ENCODE measurements at regions not wholly inside any gene's neighbourhood (a gene's known extent, or its start where the extent isn't known, plus 50 kb on each side); places are given as distances from the start of the nearest gene placed in this dataset.
"Not testable (repeated sequence)": the region's sequence is repeated elsewhere in the genome, so short reads cannot be mapped to it uniquely, and the experiment has no call there.

DNA sequence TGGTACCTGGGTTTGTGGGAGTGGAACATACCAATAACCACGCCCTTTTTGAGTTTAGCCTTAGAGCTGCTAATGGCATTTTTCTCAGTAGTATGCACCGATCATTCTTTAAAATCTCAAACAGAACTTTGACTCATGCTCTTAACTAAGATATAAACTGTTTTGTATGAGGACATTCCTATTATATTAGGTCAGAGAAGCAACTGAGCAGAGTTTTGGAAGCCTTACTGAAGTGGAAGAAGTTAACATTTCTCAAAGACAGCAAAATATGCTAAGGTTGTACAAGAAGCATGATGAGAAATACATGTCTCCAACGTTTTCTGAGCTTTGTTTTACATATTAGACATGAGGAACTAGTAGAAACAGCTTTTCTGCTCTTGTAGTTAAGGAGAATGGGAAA lies 819.2 kb downstream of the FSCB start:
- H3K4me3 Mint-ChIP-seq: no peak overlapping the region
- no peak overlapping the region for H3K27ac Mint-ChIP-seq
- H3K4me1 Mint-ChIP-seq: no peaks in the 10 kb centered on the region
- no peaks in the 10 kb centered on the region for H3K36me3 Mint-ChIP-seq (ENCODE audit: low read depth)
- no peaks in the 10 kb centered on the region for H3K27me3 Mint-ChIP-seq
- no peak for ATAC-seq
- DNase-seq: no peak
- peaks cover 14% of the 10 kb centered on the region for H3K9me3 Mint-ChIP-seq

DNA sequence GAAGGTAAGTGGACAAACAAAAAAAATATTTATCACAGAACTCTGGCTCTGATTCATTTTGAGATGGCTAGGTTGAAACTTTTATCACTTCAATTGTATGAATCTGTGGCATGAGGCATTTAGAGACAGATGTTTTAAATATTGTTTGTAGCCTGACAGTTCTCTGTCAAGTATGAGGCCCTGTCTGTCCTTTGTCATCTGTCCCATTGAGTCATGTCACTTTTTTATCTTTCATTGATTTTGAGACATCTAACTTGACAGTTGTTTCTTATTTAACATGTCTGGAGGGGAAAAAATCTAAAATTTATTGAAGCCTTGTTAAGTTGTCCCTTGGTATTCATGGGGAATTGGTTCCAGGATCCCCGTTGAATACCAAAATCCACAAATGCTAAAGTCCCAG lies 829.5 kb downstream of the FSCB start:
- ATAC-seq (no peak), DNase-seq (no peak)
- H3K9me3 Mint-ChIP-seq: peaks cover 10% of the 10 kb centered on the region
- no peak overlapping the region for H3K27ac Mint-ChIP-seq
- no peaks in the 10 kb centered on the region for H3K27me3 Mint-ChIP-seq
- no peak overlapping the region for H3K4me3 Mint-ChIP-seq
- H3K4me1 Mint-ChIP-seq: no peaks in the 10 kb centered on the region
- no peaks in the 10 kb centered on the region for H3K36me3 Mint-ChIP-seq (ENCODE audit: low read depth)

DNA sequence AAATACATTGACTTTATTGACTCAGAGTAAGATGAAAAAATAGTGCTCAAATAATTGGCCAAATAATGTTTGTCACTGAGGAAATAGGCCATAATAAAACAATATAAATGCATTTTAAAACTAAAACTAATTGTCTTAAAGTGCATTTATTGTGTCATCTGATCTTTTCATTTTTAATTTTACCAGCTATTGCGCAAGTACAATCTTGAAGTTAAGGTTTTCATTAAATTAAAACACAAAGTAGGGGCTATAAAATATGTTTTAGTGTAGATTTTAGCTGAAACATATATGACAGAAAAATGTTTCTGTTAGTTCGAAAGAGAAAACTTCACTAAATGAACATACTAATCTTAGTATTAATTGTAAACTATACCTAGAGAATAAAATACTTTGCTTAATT lies 832.8 kb downstream of the FSCB start:
- no peak for DNase-seq
- H3K4me1 Mint-ChIP-seq: no peaks in the 10 kb centered on the region
- peaks cover 10% of the 10 kb centered on the region for H3K9me3 Mint-ChIP-seq
- no peak overlapping the region for H3K27ac Mint-ChIP-seq
- no peak overlapping the region for H3K4me3 Mint-ChIP-seq
- no peak for ATAC-seq
- H3K36me3 Mint-ChIP-seq (ENCODE audit: low read depth): no peaks in the 10 kb centered on the region
- no peaks in the 10 kb centered on the region for H3K27me3 Mint-ChIP-seq

DNA sequence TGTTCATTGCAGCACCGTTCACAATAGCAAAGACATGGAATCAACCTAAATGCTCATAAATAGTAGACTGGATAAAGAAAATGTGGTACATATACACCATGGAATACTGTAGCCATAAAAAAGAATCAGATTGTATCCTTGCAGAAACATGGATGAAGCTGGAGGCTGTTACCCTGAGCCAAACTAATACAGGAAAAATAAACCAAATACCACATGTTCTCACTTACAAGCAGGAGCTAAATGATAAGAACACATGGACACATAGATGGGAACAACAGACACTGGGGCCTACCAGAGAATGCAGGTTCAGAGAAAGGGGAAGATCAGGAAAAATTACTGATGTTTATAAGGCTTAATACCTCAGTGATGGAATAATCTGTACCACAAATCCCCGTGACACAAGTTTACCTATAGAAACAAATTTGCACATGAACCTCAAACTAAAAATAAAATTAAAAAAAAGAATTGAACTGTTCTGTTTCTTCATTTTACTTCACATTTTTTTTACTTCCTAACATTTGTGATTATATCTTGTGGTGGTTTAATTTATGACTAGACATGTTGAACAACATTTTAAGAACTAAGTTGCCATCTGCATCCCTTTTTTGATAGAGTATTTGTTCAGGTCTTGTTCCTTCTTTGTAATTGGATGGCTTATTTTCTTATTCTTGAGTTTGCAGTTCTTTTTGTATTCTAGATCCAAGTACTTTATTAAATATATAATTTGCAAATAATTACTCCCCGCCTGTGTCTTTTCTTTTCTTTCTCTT lies 835.2 kb downstream of the FSCB start:
- DNase-seq (no peak), ATAC-seq (no peak)
- Mint-ChIP-seq H3K4me3 (no peak overlapping the region), H3K4me1 (no peaks in the 10 kb centered on the region), H3K27ac (no peak overlapping the region), H3K27me3 (no peaks in the 10 kb centered on the region), H3K9me3 (peaks cover 10% of the 10 kb centered on the region), H3K36me3 (ENCODE audit: low read depth) (no peaks in the 10 kb centered on the region)

DNA sequence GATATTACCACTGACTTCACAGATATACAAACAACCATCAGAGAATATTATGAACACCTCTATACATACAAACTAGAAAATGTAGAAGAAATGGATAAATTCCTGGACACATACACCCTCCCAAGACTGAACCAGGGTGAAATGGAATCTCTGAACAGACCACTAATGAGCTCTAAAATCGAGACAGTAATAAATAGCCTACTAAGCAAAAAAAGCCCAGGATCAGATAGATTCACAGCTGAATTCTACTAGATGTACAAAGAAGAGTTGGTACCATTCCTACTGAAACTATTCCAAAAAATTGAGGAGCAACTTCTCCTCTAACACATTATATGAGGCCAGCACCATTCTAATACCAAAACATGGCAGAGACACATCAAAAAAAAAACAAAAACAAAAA lies 837.7 kb downstream of the FSCB start:
- peaks cover 11% of the 10 kb centered on the region for H3K9me3 Mint-ChIP-seq
- H3K27me3 Mint-ChIP-seq: no peaks in the 10 kb centered on the region
- no peaks in the 10 kb centered on the region for H3K4me1 Mint-ChIP-seq
- H3K27ac Mint-ChIP-seq: no peak overlapping the region
- ATAC-seq (no peak), DNase-seq (no peak)
- no peaks in the 10 kb centered on the region for H3K36me3 Mint-ChIP-seq (ENCODE audit: low read depth)
- no peak overlapping the region for H3K4me3 Mint-ChIP-seq

DNA sequence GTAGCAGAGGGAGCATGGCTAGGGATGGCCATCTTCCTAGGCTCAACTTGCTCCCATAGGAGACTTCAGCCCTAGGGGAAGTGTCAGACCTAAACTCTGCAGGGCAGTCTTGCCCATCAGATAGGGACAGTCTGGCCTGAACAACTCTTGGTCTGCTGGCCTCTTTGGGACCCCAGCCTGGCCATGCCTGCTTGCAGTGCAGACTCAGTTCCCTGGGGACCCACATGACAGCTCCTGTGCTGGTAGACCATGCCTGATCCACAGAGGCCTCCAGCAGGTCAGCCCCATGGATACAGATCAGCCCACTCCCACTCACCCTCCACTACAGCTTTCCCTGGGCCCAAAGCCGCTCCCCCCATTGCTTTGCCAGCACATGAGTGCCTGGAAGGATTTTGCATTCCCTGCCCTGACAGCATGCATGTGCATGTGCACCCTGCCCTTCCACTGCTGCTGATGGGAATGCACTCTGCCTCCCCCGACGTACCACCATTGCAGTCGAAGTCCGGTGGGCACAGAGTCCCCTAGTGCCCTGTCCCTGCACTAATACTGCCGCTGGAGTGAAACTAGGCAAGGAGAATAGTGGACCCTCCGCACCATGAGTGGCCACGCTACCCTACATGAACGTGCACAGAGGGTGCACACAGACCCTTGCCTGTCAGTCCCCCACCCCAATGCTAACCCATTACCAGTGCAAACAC lies 841.4 kb downstream of the FSCB start:
- ATAC-seq: no peak
- peaks cover 11% of the 10 kb centered on the region for H3K9me3 Mint-ChIP-seq
- H3K36me3 Mint-ChIP-seq (ENCODE audit: low read depth): no peaks in the 10 kb centered on the region
- DNase-seq: no peak
- no peaks in the 10 kb centered on the region for H3K4me1 Mint-ChIP-seq
- no peak overlapping the region for H3K27ac Mint-ChIP-seq
- H3K27me3 Mint-ChIP-seq: no peaks in the 10 kb centered on the region
- H3K4me3 Mint-ChIP-seq: no peak overlapping the region

DNA sequence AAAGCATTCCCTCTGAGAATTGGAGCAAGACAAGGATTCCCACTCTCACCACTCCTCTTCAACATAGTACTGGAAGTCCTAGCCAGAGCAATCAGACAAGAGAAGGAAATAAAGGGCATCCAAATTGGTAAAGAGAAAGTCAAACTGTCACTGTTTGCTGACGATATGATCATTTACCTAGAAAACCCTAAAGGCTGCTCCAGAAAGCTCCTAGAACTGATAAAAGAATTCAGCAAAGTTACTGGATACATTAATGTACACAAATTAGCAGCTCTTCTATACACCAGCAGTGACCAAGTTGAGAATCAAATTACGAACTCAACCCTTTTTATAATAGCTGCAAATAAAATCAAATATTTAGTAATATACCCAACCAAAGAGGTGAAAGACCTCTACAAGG lies 851.9 kb downstream of the FSCB start:
- peaks cover 49% of the 10 kb centered on the region for H3K9me3 Mint-ChIP-seq
- H3K27me3 Mint-ChIP-seq; H3K27ac Mint-ChIP-seq; H3K36me3 Mint-ChIP-seq (ENCODE audit: low read depth); ATAC-seq; H3K4me1 Mint-ChIP-seq; DNase-seq; H3K4me3 Mint-ChIP-seq: not testable (repeated sequence)

DNA sequence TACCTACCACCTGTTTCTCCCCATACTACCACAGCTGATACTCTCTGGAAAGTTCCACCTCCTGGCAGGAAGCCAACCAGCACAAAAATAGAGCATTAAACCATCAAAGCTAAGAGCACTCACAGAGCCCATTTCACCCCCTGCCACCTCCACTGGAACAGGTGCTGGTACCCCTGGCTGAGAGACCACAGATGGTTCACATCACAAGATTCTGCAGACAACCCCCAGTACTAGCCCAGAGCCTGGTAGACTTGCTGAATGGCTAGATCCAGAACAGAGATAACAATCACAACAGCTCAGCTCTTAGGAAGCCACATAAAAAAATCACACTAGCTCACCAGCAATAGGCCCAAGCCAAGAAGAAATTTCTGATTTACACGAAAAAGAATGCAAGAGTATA lies 855.2 kb downstream of the FSCB start:
- H3K27ac Mint-ChIP-seq: no peak overlapping the region
- no peaks in the 10 kb centered on the region for H3K36me3 Mint-ChIP-seq (ENCODE audit: low read depth)
- ATAC-seq: no peak
- H3K27me3 Mint-ChIP-seq: no peaks in the 10 kb centered on the region
- no peaks in the 10 kb centered on the region for H3K4me1 Mint-ChIP-seq
- no peak for DNase-seq
- H3K9me3 Mint-ChIP-seq: peaks cover 60% of the 10 kb centered on the region
- no peak overlapping the region for H3K4me3 Mint-ChIP-seq

DNA sequence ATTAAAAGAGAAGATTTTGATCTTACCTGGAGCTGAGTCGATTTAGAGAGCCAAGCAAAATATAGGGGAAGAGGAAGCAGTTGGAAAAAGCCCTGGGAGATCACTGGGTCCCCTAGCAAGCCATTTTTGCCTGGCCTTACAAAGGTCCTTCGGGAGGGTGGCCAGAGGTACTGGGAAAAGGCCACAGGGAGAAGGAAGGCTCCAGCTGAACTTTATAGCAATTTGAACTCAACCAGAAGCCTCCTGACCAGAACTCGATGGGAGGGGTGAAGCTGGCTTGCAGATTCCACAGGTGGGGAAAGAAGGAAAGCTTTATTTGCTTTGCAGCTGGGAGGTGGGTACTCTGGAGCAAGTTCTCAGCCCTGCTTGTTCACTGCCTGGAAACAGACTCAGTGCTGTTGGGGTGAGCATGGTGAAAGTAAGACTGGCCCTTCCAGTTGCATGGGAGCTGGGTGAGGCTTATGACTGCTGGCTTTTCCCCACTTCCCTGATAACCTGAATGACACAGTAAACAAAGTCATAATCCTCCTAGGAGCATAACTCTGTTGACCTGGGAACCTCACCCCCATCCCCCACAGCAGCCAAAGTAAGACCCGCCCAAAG lies 855.8 kb downstream of the FSCB start:
- Mint-ChIP-seq H3K27ac (no peak overlapping the region), H3K27me3 (no peaks in the 10 kb centered on the region), H3K9me3 (peaks cover 55% of the 10 kb centered on the region), H3K4me1 (no peaks in the 10 kb centered on the region), H3K4me3 (no peak overlapping the region), H3K36me3 (ENCODE audit: low read depth) (no peaks in the 10 kb centered on the region)
- ATAC-seq (no peak), DNase-seq (no peak)

DNA sequence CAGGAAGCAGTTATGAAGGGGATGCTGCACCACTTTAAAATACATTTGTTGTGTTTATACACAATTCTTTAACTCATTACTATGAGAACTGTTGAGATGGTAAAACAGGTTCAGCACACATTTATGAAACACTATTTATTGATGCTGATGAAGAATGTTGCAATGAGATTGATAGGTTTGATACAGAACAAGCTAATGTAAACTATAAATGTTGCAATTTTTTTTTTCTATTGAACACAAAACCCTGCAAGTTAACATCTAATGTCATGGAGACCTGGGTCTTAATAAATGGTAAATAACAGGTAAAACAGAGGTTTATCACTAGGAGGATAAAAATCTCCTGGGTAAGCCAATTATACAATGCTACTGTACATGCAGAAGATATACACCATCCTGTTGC lies 857.6 kb downstream of the FSCB start:
- H3K27me3 Mint-ChIP-seq: no peaks in the 10 kb centered on the region
- no peak for ATAC-seq
- no peak overlapping the region for H3K4me3 Mint-ChIP-seq
- H3K36me3 Mint-ChIP-seq (ENCODE audit: low read depth): no peaks in the 10 kb centered on the region
- DNase-seq: no peak
- H3K9me3 Mint-ChIP-seq: peaks cover 49% of the 10 kb centered on the region
- H3K4me1 Mint-ChIP-seq: no peaks in the 10 kb centered on the region
- no peak overlapping the region for H3K27ac Mint-ChIP-seq

DNA sequence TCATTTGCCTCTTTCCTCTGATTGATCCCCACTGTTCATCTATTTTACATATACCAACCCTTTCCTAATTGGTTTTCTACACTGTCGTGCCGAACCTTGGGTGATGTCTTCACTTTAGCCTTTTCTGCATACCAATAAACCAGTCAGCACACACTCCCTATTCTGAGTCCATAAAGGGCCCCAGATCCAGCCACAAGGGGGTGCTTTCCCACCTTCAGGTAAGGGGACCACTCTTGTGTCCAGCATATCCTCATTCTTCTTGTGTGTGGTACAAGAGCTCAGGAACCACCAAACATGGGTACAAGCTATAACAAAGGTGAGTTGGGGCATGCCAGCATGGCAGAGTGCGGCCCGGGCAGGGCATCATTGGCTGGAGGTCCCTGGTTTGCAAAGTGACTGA lies 859.8 kb downstream of the FSCB start:
- no peaks in the 10 kb centered on the region for H3K4me1 Mint-ChIP-seq
- DNase-seq (no peak), ATAC-seq (no peak)
- no peaks in the 10 kb centered on the region for H3K36me3 Mint-ChIP-seq (ENCODE audit: low read depth)
- no peaks in the 10 kb centered on the region for H3K27me3 Mint-ChIP-seq
- no peak overlapping the region for H3K27ac Mint-ChIP-seq
- no peak overlapping the region for H3K4me3 Mint-ChIP-seq
- H3K9me3 Mint-ChIP-seq: peaks cover 36% of the 10 kb centered on the region

DNA sequence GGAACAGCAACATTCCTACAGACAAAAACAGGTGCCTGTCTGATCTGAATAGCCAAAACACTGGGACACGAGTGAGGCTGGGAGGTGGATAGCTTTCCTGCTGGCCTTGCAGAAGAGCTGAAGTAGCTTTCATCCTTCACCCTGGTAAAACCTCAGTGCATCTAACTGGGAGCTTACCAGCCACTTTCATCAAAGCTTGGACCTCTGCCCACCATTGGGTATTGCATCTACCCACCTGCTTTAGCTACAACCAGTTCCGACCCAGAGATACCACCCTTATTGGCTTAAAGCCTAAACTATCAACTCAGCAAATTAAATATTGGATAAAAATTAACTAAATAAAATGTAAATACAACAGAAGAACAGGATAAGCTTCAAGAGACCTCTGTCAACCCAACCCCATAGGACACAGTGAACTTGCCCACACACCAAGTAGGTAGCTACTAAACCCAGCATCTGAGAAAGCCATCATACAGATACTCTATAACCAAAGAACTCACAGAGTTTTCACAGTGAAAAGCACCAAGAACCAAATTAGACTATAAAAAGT lies 866.3 kb downstream of the FSCB start:
- Mint-ChIP-seq H3K4me1 (no peaks in the 10 kb centered on the region), H3K4me3 (no peak overlapping the region), H3K27ac (no peak overlapping the region), H3K9me3 (peaks cover 4% of the 10 kb centered on the region), H3K27me3 (no peaks in the 10 kb centered on the region), H3K36me3 (ENCODE audit: low read depth) (no peaks in the 10 kb centered on the region)
- DNase-seq (no peak), ATAC-seq (no peak)

DNA sequence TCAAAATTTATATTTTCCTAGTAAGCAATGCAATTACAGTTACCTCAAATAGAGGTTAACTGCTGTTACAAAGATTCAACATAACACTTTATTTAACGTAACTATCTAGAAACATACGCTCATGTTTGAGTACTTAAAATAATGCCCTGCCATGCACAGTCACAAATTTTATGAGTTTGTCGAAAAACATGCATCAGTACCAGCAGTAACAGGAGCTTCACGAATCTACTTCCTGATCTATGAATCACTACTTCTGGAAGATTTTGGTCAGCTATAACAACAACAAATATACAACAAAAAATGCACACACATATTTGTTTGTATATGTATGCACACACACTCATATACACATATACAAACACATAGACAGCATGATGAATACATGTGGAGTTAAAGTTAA lies 881.8 kb downstream of the FSCB start:
- ATAC-seq (no peak), DNase-seq (no peak)
- Mint-ChIP-seq H3K9me3 (peaks cover 15% of the 10 kb centered on the region), H3K36me3 (ENCODE audit: low read depth) (no peaks in the 10 kb centered on the region), H3K27me3 (no peaks in the 10 kb centered on the region), H3K4me1 (no peaks in the 10 kb centered on the region), H3K27ac (no peak overlapping the region), H3K4me3 (no peak overlapping the region)

DNA sequence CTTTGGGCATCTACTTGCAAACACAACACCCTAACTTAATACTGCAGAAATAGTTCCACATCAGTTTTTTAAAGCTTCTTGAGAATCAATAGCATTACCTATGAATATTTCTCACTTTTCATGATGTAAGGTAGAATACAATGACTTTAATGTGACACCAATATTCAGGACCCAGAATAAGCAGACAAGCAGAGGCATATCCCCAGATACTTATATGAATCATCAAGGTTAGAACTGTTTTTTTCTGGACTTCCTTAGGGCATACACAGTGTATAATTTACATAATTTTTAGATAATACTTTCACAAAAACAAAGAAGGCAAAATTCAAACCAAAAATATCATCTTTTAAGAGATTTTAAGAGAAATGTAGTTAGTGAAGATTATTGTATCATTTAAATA lies 885.8 kb downstream of the FSCB start:
- Mint-ChIP-seq H3K27ac (no peak overlapping the region), H3K36me3 (ENCODE audit: low read depth) (no peaks in the 10 kb centered on the region), H3K4me3 (no peak overlapping the region), H3K4me1 (no peaks in the 10 kb centered on the region), H3K27me3 (no peaks in the 10 kb centered on the region), H3K9me3 (peaks cover 3% of the 10 kb centered on the region)
- ATAC-seq (no peak), DNase-seq (no peak)
